IgD-negative memory B cell (primary cell): ENCODE measurements at regions not wholly inside any gene's neighbourhood (a gene's known extent, or its start where the extent isn't known, plus 50 kb on each side); places are given as distances from the start of the nearest gene placed in this dataset.
A peak's percentile ranks its signal among the peaks of the same experiment; 100 is the strongest.

Experiments used
- H3K27ac Mint-ChIP-seq, 3 donors: one replicate each; pipeline ENCODE4 v1.8.0; 2020 to 2022; ENCODE audit warnings: mild to moderate bottlenecking in 3 of 3, mixed read lengths in 3 of 3, moderate library complexity in 1 of 3
- H3K27me3 Mint-ChIP-seq: one replicate; pipeline ENCODE4 v1.8.0; 2021; ENCODE audit warnings: mixed read lengths
- H3K36me3 Mint-ChIP-seq: one replicate; pipeline ENCODE4 v1.8.0; 2020; ENCODE audit warnings: mild to moderate bottlenecking, mixed read lengths
- H3K4me1 Mint-ChIP-seq, 3 donors: one replicate each; pipeline ENCODE4 v1.8.0; 2020 to 2022; ENCODE audit warnings: mixed read lengths in 3 of 3, mild to moderate bottlenecking in 1 of 3
- H3K4me3 Mint-ChIP-seq, 4 donors: one replicate each; pipeline ENCODE4 v1.8.0; 2020 to 2022; ENCODE audit warnings: mild to moderate bottlenecking in 4 of 4, mixed read lengths in 4 of 4, moderate library complexity in 3 of 4
- H3K9me3 Mint-ChIP-seq, 3 donors: one replicate each; pipeline ENCODE4 v1.8.0; 2020 to 2021; ENCODE audit warnings: mixed read lengths in 3 of 3, mild to moderate bottlenecking in 1 of 3

GRCh38 chr21:30986965-30987364 is 51.3 kb downstream of the KRTAP19-8 start:
- no peaks in the 10 kb centered on the region for H3K27me3 Mint-ChIP-seq
- H3K27ac Mint-ChIP-seq: no peak overlapping the region
- H3K36me3 Mint-ChIP-seq: no peaks in the 10 kb centered on the region
- no peak overlapping the region for H3K4me3 Mint-ChIP-seq
- H3K9me3 Mint-ChIP-seq: no peaks in the 10 kb centered on the region
- H3K4me1 Mint-ChIP-seq: peaks cover 0 to 2% (median 0%) of the 10 kb centered on the region in 3 donors

DNA sequence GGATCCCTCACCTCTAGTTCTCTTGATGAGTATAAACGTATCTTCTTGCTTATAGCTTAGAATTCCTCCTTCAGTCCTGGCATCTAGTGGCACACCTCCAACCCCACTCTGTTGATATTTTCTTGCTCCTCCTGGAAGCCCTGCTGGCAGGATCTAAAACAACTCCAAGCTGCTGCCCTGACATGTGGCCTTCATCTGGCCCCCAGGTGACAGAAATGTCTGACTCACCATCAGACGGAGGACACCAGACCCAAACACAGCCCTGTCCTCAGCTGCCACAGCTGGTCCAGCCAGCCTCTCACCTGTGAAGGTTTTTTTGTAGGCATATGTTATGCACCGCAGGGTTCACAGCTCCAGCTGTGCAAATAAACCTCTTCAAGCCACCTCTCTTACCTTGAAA is 53.4 kb downstream of the KRTAP19-8 start:
- H3K27ac Mint-ChIP-seq: no peak overlapping the region
- H3K4me3 Mint-ChIP-seq: no peak overlapping the region
- H3K9me3 Mint-ChIP-seq: no peaks in the 10 kb centered on the region
- H3K36me3 Mint-ChIP-seq: no peaks in the 10 kb centered on the region
- no peaks in the 10 kb centered on the region for H3K27me3 Mint-ChIP-seq
- peaks cover 0 to 7% (median 2%) of the 10 kb centered on the region in 3 donors for H3K4me1 Mint-ChIP-seq

DNA sequence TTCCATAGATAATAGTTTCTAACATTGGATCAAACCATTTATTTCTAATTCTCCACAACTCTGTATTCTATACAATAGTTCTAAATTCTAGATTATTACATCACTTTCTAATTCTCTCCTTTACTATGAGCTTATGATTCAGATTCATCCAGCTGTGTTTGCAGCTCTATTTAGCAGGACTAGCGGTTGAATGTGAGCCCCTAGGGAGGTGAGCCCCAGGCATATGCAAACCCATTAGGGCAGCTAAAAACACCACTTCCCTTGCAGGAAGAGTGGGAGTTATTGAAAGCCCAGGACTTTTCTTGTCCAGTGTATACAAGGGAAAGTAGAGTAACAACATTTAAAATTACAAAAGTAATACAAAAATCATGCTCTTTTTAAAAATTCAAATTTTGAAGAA is 56.9 kb downstream of the KRTAP19-8 start:
- H3K4me1 Mint-ChIP-seq: peaks cover 0 to 9% (median 7%) of the 10 kb centered on the region in 3 donors
- H3K36me3 Mint-ChIP-seq: no peaks in the 10 kb centered on the region
- H3K9me3 Mint-ChIP-seq: no peaks in the 10 kb centered on the region
- no peak overlapping the region for H3K27ac Mint-ChIP-seq
- H3K27me3 Mint-ChIP-seq: no peaks in the 10 kb centered on the region
- H3K4me3 Mint-ChIP-seq: no peak overlapping the region

DNA sequence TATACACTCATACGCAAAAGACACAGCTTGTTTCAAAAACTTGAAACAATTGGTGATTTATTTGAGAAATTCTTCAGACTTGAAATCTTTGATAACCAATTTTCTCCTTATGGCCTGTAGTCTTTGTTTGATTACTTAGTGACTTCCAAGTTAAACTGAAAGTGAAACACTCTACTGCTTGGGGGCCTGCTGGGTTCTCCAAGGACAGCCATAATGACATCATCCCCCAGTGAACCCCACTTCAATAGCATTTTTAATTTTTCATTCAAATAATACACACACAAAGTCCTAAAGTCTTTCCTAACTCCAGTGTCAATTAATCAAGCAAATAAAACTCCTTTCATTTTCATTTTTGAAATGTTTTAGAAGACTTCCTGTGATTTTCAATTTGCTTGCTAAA is 59.2 kb downstream of the KRTAP19-8 start:
- Mint-ChIP-seq H3K9me3 (no peaks in the 10 kb centered on the region), H3K4me3 (peak overlapping the region in 2 of 4 donors; percentile 10 to 49), H3K27ac (no peak overlapping the region), H3K36me3 (no peaks in the 10 kb centered on the region), H3K4me1 (peaks cover 0 to 7% (median 7%) of the 10 kb centered on the region in 3 donors), H3K27me3 (no peaks in the 10 kb centered on the region)

DNA sequence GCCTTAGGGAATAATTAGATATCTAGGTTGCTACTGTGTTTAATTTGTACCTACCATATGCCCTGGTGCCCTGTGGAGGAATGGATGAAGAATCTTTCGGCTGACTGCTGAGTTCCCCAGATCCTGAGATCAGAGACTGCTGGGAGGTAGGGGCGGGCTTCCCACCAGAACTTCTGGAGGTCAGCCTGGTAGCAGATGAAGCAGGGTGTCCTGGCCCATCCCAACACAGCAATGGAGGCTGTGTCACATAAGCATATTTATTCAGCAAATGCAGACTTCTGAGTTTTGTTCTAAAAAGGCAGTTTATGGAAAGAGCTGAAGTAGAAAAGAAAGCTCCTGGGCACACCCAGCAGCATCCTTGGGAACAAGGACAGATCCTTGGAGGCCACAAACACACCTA is 74.0 kb downstream of the KRTAP19-8 start:
- Mint-ChIP-seq H3K27ac (no peak overlapping the region), H3K9me3 (no peaks in the 10 kb centered on the region), H3K4me1 (no peaks in the 10 kb centered on the region), H3K36me3 (no peaks in the 10 kb centered on the region), H3K4me3 (no peak overlapping the region), H3K27me3 (no peaks in the 10 kb centered on the region)

GRCh38 chr21:30963502-30963901 is 74.8 kb downstream of the KRTAP19-8 start:
- no peak overlapping the region for H3K4me3 Mint-ChIP-seq
- no peak overlapping the region for H3K27ac Mint-ChIP-seq
- H3K4me1 Mint-ChIP-seq: no peaks in the 10 kb centered on the region
- H3K9me3 Mint-ChIP-seq: no peaks in the 10 kb centered on the region
- no peaks in the 10 kb centered on the region for H3K36me3 Mint-ChIP-seq
- no peaks in the 10 kb centered on the region for H3K27me3 Mint-ChIP-seq

DNA sequence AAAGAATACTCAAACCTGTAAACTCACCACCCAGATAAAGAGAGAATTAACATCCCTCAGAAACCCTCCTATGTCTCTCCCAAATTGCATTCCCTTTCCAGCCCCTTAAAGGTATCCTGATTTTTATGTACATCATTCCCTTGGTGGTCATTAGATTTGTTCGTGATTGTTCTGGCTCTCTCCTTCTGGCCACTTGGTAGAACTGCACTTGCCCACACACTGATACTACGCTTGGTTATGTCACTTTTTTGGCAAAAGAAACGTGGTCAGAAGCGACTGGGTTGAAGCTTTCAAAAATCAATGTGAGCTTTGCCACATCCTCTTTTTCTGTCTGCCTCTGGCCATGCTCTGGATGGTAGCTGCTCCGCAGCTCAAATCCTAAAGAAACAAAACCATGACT is 76.3 kb downstream of the KRTAP19-8 start:
- Mint-ChIP-seq H3K36me3 (no peaks in the 10 kb centered on the region), H3K27me3 (peaks cover under 1% of the 10 kb centered on the region), H3K9me3 (no peaks in the 10 kb centered on the region), H3K4me1 (no peaks in the 10 kb centered on the region), H3K27ac (no peak overlapping the region), H3K4me3 (no peak overlapping the region)

DNA sequence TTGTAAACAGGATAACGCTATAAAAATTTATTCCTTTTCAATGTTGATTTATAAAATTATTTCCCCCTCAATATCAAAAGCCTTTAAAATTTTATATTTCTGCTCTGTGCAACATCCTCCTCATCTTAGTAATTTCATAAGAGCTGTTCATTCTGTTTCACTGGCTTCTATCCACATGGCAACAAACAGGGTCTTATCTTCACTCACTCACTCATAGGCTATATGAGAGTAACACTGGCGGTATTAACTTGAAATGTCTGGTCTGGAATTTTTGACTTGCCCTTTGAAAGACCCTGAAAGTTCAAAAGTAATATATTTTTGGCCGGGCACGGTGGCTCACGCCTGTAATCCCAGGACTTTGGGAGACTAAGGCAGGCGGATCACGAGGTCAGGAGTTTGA is 77.4 kb upstream of the KRTAP11-1 start:
- Mint-ChIP-seq H3K27me3 (peaks cover 2% of the 10 kb centered on the region), H3K27ac (no peak overlapping the region), H3K4me1 (no peaks in the 10 kb centered on the region), H3K9me3 (peaks cover 0 to 10% (median 2%) of the 10 kb centered on the region in 3 donors), H3K36me3 (no peaks in the 10 kb centered on the region), H3K4me3 (no peak overlapping the region)

GRCh38 chr21:30957010-30957409 is 75.6 kb upstream of the KRTAP11-1 start:
- H3K27me3 Mint-ChIP-seq: peaks cover 2% of the 10 kb centered on the region
- peaks cover 0 to 10% (median 2%) of the 10 kb centered on the region in 3 donors for H3K9me3 Mint-ChIP-seq
- no peak overlapping the region for H3K27ac Mint-ChIP-seq
- H3K36me3 Mint-ChIP-seq: no peaks in the 10 kb centered on the region
- no peaks in the 10 kb centered on the region for H3K4me1 Mint-ChIP-seq
- no peak overlapping the region for H3K4me3 Mint-ChIP-seq

DNA sequence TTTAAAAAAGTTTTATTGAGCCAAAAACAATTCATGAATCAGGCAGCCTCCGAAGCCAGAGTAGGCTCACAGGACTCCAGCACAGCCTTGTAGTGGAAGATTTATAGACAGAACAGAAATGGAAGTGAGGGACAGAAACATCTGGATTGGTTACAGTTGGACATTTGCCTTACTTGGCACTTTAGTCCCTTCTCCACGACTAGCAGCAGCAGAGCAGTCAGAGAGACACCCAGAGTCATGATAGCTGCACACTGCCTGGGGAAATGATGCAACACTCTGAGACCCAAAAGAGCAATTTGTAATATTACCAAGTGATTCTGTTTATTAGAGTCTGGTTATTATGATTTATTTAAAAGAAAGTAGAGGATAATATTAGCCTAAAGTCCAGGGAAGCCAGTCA is 72.2 kb upstream of the KRTAP11-1 start:
- no peaks in the 10 kb centered on the region for H3K36me3 Mint-ChIP-seq
- peaks cover 0 to 2% (median 0%) of the 10 kb centered on the region in 3 donors for H3K4me1 Mint-ChIP-seq
- peaks cover 2% of the 10 kb centered on the region for H3K27me3 Mint-ChIP-seq
- H3K27ac Mint-ChIP-seq: no peak overlapping the region
- no peak overlapping the region for H3K4me3 Mint-ChIP-seq
- peaks cover 2 to 10% (median 6%) of the 10 kb centered on the region in 3 donors for H3K9me3 Mint-ChIP-seq

GRCh38 chr21:30947141-30947540 is 65.8 kb upstream of the KRTAP11-1 start:
- H3K36me3 Mint-ChIP-seq: no peaks in the 10 kb centered on the region
- peaks cover 0 to 2% (median 0%) of the 10 kb centered on the region in 3 donors for H3K4me1 Mint-ChIP-seq
- H3K27ac Mint-ChIP-seq: no peak overlapping the region
- H3K4me3 Mint-ChIP-seq: no peak overlapping the region
- H3K27me3 Mint-ChIP-seq: no peaks in the 10 kb centered on the region
- peaks cover 5 to 11% (median 5%) of the 10 kb centered on the region in 3 donors for H3K9me3 Mint-ChIP-seq

DNA sequence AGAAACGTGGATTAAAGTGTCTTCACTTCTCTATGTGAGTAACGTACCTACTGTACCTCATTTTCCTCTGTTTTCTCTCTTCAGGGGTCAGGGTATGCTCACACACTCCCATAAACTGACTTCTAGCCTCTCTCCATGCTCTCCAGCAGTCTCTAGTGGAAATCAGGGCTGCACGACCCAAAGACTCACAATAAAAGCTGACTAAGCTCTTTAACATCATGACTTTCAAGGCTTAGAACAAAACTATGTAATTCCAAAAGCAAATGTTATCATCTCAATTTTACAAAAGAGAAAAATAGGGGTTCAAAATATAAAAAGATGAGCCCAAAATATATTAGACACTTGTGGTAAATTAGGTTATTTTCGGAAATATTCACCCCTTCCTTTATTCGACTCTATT is 62.5 kb upstream of the KRTAP11-1 start:
- Mint-ChIP-seq H3K9me3 (peaks cover 1 to 11% (median 6%) of the 10 kb centered on the region in 3 donors), H3K4me3 (no peak overlapping the region), H3K27me3 (no peaks in the 10 kb centered on the region), H3K27ac (peak overlapping the region in 1 of 3 donors; percentile 69), H3K36me3 (no peaks in the 10 kb centered on the region), H3K4me1 (no peaks in the 10 kb centered on the region)

GRCh38 chr21:30943243-30943642 is 61.9 kb upstream of the KRTAP11-1 start:
- peaks cover 1 to 12% (median 6%) of the 10 kb centered on the region in 3 donors for H3K9me3 Mint-ChIP-seq
- H3K4me1 Mint-ChIP-seq: no peaks in the 10 kb centered on the region
- H3K27ac Mint-ChIP-seq: peak overlapping the region in 1 of 3 donors; percentile 69
- no peaks in the 10 kb centered on the region for H3K36me3 Mint-ChIP-seq
- no peak overlapping the region for H3K4me3 Mint-ChIP-seq
- no peaks in the 10 kb centered on the region for H3K27me3 Mint-ChIP-seq

- Mint-ChIP-seq H3K4me1 (no peaks in the 10 kb centered on the region), H3K36me3 (no peaks in the 10 kb centered on the region), H3K27me3 (no peaks in the 10 kb centered on the region), H3K4me3 (no peak overlapping the region), H3K27ac (no peak overlapping the region), H3K9me3 (peaks cover 4 to 22% (median 6%) of the 10 kb centered on the region in 3 donors)
Observed at GRCh38 chr21:30942192-30942591, 60.8 kb upstream of the KRTAP11-1 start.

DNA sequence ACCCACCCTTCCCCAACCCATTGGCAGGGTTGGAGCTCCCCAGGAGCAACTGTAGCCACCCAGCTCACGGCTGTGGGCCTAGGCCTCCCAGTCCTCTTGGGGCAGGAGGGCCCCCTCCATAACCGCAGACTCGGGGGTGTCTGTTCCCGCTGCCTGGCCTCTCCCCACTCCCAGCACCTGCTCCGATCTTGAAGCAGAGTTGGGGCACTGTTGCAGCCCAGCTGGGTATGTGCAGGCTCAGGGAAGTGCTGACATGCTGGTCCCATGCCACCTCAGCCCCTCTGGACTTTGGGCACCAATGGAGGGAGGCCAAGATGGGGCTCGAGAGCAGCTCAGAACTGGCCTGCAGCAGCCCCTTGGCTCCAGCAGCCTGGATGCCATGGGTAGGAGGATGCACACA is 54.8 kb upstream of the KRTAP11-1 start:
- no peaks in the 10 kb centered on the region for H3K36me3 Mint-ChIP-seq
- H3K27ac Mint-ChIP-seq: no peak overlapping the region
- H3K4me1 Mint-ChIP-seq: no peaks in the 10 kb centered on the region
- H3K4me3 Mint-ChIP-seq: no peak overlapping the region
- no peaks in the 10 kb centered on the region for H3K27me3 Mint-ChIP-seq
- H3K9me3 Mint-ChIP-seq: peaks cover 3 to 14% (median 8%) of the 10 kb centered on the region in 3 donors

DNA sequence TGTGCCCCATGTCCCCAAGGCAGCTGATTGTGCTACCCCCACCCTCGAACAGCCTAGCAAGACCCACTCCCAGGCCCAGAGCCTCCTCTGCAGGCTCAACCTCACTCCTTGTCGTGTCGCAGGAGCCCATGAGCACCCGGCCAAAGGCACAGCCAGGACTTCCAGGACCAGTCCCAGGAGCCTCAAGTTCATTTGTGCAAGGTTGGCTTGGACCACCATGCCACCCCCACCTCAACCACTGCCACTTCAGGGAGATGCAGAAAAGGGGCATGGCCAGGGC is 54.4 kb upstream of the KRTAP11-1 start:
- Mint-ChIP-seq H3K4me3 (peak overlapping the region in 1 of 4 donors; percentile 21), H3K27ac (no peak overlapping the region), H3K36me3 (no peaks in the 10 kb centered on the region), H3K4me1 (no peaks in the 10 kb centered on the region), H3K9me3 (peaks cover 3 to 14% (median 8%) of the 10 kb centered on the region in 3 donors), H3K27me3 (no peaks in the 10 kb centered on the region)
